H9 (cell line): ENCODE measurements at regions not wholly inside any gene's neighbourhood (a gene's known extent, or its start where the extent isn't known, plus 50 kb on each side); places are given as distances from the start of the nearest gene placed in this dataset.

Experiments
- DNase-seq: peaks from one replicate; pipeline ENCODE4 v3.0.0-alpha.2; 2017
- H2AFZ ChIP-seq: one replicate; pipeline ENCODE4 v1.6.1; 2013; ENCODE audit warnings: mild to moderate bottlenecking, low read length, control low read depth, moderate library complexity
- H2AK5ac ChIP-seq: 2 replicates; pipeline ENCODE4 v1.6.1; 2013; ENCODE audit warnings: low read length, control low read depth, mixed read lengths; ENCODE audit not compliant: insufficient read length
- H2BK120ac ChIP-seq: one replicate; pipeline ENCODE4 v1.6.1; 2013; ENCODE audit warnings: low read depth, mild to moderate bottlenecking, low read length, control low read depth, inconsistent platforms; ENCODE audit not compliant: poor library complexity, severe bottlenecking
- H2BK12ac ChIP-seq: 2 replicates; pipeline ENCODE4 v1.6.1; 2013; ENCODE audit warnings: low read length, control low read depth, mixed read lengths, low read depth; ENCODE audit not compliant: insufficient read length
- H2BK15ac ChIP-seq: 2 replicates; pipeline ENCODE4 v1.6.1; 2013; ENCODE audit warnings: low read depth, low read length, control low read depth
- H2BK20ac ChIP-seq: one replicate; pipeline ENCODE4 v1.6.1; 2013; ENCODE audit warnings: low read depth, mild to moderate bottlenecking, low read length, control low read depth, inconsistent platforms; ENCODE audit not compliant: poor library complexity, severe bottlenecking
- H2BK5ac ChIP-seq: 2 replicates; pipeline ENCODE4 v1.6.1; 2013; ENCODE audit warnings: low read length, control low read depth, mixed read lengths; ENCODE audit not compliant: insufficient read length
- H3K14ac ChIP-seq: 2 replicates; pipeline ENCODE4 v1.6.1; 2013; ENCODE audit warnings: low read length, control low read depth; ENCODE audit not compliant: insufficient read depth
- H3K18ac ChIP-seq: 2 replicates; pipeline ENCODE4 v1.6.1; 2013; ENCODE audit warnings: low read depth, mild to moderate bottlenecking, mixed read lengths, low read length, control low read depth; ENCODE audit not compliant: insufficient read length
- H3K23ac ChIP-seq: 2 replicates; pipeline ENCODE4 v1.6.1; 2013; ENCODE audit warnings: low read length, control low read depth, mixed read lengths, low read depth; ENCODE audit not compliant: insufficient read length
- H3K23me2 ChIP-seq: 2 replicates; pipeline ENCODE4 v1.6.1; 2013; ENCODE audit warnings: low read depth, mild to moderate bottlenecking, mixed read lengths, low read length, control low read depth; ENCODE audit not compliant: insufficient read length, poor library complexity, severe bottlenecking
- H3K27ac ChIP-seq: 2 replicates; pipeline ENCODE4 v1.5.1; 2013; ENCODE audit warnings: low read length, control low read depth, mixed read lengths, low read depth; ENCODE audit not compliant: insufficient read length
- H3K27me3 ChIP-seq: 2 replicates; pipeline ENCODE4 v1.6.1; 2013; ENCODE audit warnings: low read length, control low read depth, inconsistent platforms; ENCODE audit not compliant: insufficient read depth
- H3K4ac ChIP-seq: 2 replicates; pipeline ENCODE4 v1.6.1; 2013; ENCODE audit warnings: low read depth, mild to moderate bottlenecking, control low read depth, inconsistent platforms, low read length, moderate library complexity
- H3K4me1 ChIP-seq: 2 replicates; pipeline ENCODE4 v1.6.1; 2013; ENCODE audit warnings: low read length, control low read depth, inconsistent platforms; ENCODE audit not compliant: insufficient read depth
- H3K4me2 ChIP-seq: 2 replicates; pipeline ENCODE4 v1.6.1; 2013; ENCODE audit warnings: low read length, control low read depth, mixed read lengths; ENCODE audit not compliant: insufficient read length, insufficient read depth
- H3K56ac ChIP-seq: 2 replicates; pipeline ENCODE4 v1.6.1; 2013; ENCODE audit warnings: low read depth, mild to moderate bottlenecking, mixed read lengths, low read length, control low read depth; ENCODE audit not compliant: insufficient read length
- H3K79me1 ChIP-seq: 2 replicates; pipeline ENCODE4 v1.6.1; 2013; ENCODE audit warnings: low read depth, mild to moderate bottlenecking, moderate library complexity, low read length, control low read depth, inconsistent platforms; ENCODE audit not compliant: insufficient read depth, poor library complexity, severe bottlenecking
- H3K79me2 ChIP-seq: 2 replicates; pipeline ENCODE4 v1.6.1; 2013; ENCODE audit warnings: low read length, control low read depth, inconsistent platforms; ENCODE audit not compliant: insufficient read depth
- H3K9ac ChIP-seq: 2 replicates; pipeline ENCODE4 v1.6.1; 2013; ENCODE audit warnings: low read length, control low read depth, mixed read lengths; ENCODE audit not compliant: insufficient read length; ENCODE audit errors: extremely low read depth
- H3K9me3 ChIP-seq: one replicate; pipeline ENCODE4 v1.6.1; 2013; ENCODE audit warnings: low read depth, low read length, inconsistent platforms; ENCODE audit not compliant: control insufficient read depth
- H3T11ph ChIP-seq: one replicate; pipeline ENCODE4 v1.6.1; 2013; ENCODE audit warnings: mild to moderate bottlenecking, low read length, control low read depth, inconsistent platforms
- H4K20me1 ChIP-seq: one replicate; pipeline ENCODE4 v1.6.1; 2013; ENCODE audit not compliant: control insufficient read depth, insufficient read length, insufficient read depth
- H4K5ac ChIP-seq: 2 replicates; pipeline ENCODE4 v1.6.1; 2013; ENCODE audit warnings: low read depth, mild to moderate bottlenecking, mixed read lengths, low read length, control low read depth; ENCODE audit not compliant: insufficient read length
- H4K8ac ChIP-seq: replicated peaks from 2 replicates; pipeline ENCODE4 v1.6.1; 2013; ENCODE audit warnings: low read length, control low read depth, mixed read lengths, low read depth; ENCODE audit not compliant: insufficient read length
- H4K91ac ChIP-seq: 2 replicates; pipeline ENCODE4 v1.6.1; 2013; ENCODE audit warnings: low read depth, mild to moderate bottlenecking, moderate library complexity, mixed read lengths, low read length, control low read depth; ENCODE audit not compliant: insufficient read length
- H3K27ac Mint-ChIP-seq, 3 experiments: 2 replicates in 2 of 3; 3 replicates in 1 of 3; pipeline ENCODE4 v1.8.0; 2020 to 2021; ENCODE audit warnings: mixed read lengths in 3 of 3, mild to moderate bottlenecking in 1 of 3, moderate library complexity in 1 of 3
- H3K27me3 Mint-ChIP-seq: 2 replicates; pipeline ENCODE4 v1.8.0; 2021; ENCODE audit warnings: low read depth, mild to moderate bottlenecking, moderate library complexity, mixed read lengths
- H3K36me3 Mint-ChIP-seq, 3 experiments: 2 replicates in 2 of 3; 3 replicates in 1 of 3; pipeline ENCODE4 v1.8.0; 2020 to 2021; ENCODE audit warnings: low read depth in 3 of 3, mixed read lengths in 3 of 3; ENCODE audit not compliant: insufficient read depth in 1 of 3
- H3K4me1 Mint-ChIP-seq, 2 experiments: 2 replicates each; pipeline ENCODE4 v1.8.0; 2020; ENCODE audit warnings: mixed read lengths in 2 of 2
- H3K4me3 Mint-ChIP-seq, 2 experiments: 2 replicates in 1 of 2; 3 replicates in 1 of 2; pipeline ENCODE4 v1.8.0; 2020 to 2021; ENCODE audit warnings: mild to moderate bottlenecking in 2 of 2, mixed read lengths in 2 of 2, moderate library complexity in 1 of 2
- H3K9me3 Mint-ChIP-seq, 2 experiments: 2 replicates in 1 of 2; 3 replicates in 1 of 2; pipeline ENCODE4 v1.8.0; 2020; ENCODE audit warnings: mild to moderate bottlenecking in 2 of 2, mixed read lengths in 2 of 2, moderate library complexity in 1 of 2
- WGBS: extraction: QIAGEN DNeasy Blood & Tissue Kit; methylation state at CpG from one replicate; pipeline ENCODE4 v1.1.7; 2013; ENCODE audit warnings: missing lambda C conversion rate, low lambda C conversion rate, mixed read lengths; ENCODE audit not compliant: insufficient read length; ENCODE audit errors: extremely low coverage; 5-methylcytosine and 5-hydroxymethylcytosine counted together
- TF ChIP-seq, protein P1 (sequence below): fragments of 200-600 bp; sonication (generic); conservative IDR thresholded peaks from 3 replicates; pipeline ENCODE4 v1.8.0; 2021; ENCODE audit warnings: antibody characterized with exemption, mild to moderate bottlenecking

DNA sequence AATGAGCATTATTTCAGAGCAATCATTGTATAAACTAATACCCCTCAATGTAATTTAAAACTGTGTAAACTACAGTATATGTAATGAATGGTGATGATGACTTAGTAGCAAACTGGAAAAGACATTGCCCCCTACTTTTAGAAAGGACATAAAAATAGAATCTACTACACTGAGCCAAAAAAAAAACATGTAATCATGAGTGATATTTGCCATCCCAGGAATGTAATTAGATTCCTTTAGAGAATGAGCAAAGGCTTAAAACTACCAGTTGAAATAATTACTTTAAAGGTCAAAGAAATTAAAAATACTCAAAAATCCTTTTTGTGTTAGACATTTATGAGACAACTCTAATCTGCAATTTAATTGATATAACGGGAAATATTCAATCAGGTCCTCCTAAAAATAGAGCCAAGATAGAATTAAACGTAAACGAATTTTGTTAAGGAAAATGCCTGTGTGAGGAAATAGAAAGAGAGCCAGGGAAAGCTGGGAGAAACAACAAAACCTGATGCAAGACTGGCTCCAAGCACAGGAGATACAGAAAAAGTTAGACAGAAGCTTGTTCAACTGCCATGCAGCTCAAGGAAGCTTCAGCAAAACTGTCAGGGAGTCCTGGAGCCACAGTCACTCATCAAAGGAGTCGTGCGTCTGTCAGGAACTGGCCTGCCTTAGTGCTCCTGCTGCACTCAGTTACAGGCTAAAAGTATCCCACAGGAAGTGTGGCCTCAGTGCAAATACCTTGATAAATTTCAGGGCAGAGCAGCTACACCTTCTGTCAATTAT is 655.7 kb upstream of the INTU start:
- Histone ChIP-seq H3K9me3 (no peaks in the 10 kb centered on the region), H3K9ac (no peak overlapping the region), H2BK12ac (no peak overlapping the region), H3K4me2 (no peak overlapping the region), H2AFZ (no peak overlapping the region), H3T11ph (no peak overlapping the region), H3K18ac (no peak overlapping the region), H3K56ac (no peak overlapping the region), H2BK15ac (no peak overlapping the region), H3K4me1 (no peaks in the 10 kb centered on the region; the same call in 1 of the 2 replicates), H3K4ac (no peak overlapping the region), H4K91ac (no peak overlapping the region), H4K5ac (no peak overlapping the region), H3K14ac (no peak overlapping the region), H4K20me1 (no peaks in the 10 kb centered on the region), H3K79me1 (no peaks in the 10 kb centered on the region), H2AK5ac (no peak overlapping the region), H3K23ac (no peak overlapping the region), H3K23me2 (no peaks in the 10 kb centered on the region), H2BK5ac (no peak overlapping the region), H2BK20ac (no peak overlapping the region), H3K79me2 (no peaks in the 10 kb centered on the region), H4K8ac (no peak overlapping the region), H3K27me3 (no peaks in the 10 kb centered on the region), H3K27ac (no peak overlapping the region), H2BK120ac (no peak overlapping the region)
- Mint-ChIP-seq H3K9me3 (no peaks in the 10 kb centered on the region), H3K4me3 (no peak overlapping the region), H3K27me3 (no peaks in the 10 kb centered on the region), H3K36me3 (no peaks in the 10 kb centered on the region), H3K4me1 (peaks cover 0 to 6% of the 10 kb centered on the region in 2 experiments; a peak in 2 of 4 replicates), H3K27ac (peak overlapping the region in 2 of 3 experiments; percentile 53 to 88; a peak in 3 of 7 replicates)
- TF ChIP-seq, protein P1, sequence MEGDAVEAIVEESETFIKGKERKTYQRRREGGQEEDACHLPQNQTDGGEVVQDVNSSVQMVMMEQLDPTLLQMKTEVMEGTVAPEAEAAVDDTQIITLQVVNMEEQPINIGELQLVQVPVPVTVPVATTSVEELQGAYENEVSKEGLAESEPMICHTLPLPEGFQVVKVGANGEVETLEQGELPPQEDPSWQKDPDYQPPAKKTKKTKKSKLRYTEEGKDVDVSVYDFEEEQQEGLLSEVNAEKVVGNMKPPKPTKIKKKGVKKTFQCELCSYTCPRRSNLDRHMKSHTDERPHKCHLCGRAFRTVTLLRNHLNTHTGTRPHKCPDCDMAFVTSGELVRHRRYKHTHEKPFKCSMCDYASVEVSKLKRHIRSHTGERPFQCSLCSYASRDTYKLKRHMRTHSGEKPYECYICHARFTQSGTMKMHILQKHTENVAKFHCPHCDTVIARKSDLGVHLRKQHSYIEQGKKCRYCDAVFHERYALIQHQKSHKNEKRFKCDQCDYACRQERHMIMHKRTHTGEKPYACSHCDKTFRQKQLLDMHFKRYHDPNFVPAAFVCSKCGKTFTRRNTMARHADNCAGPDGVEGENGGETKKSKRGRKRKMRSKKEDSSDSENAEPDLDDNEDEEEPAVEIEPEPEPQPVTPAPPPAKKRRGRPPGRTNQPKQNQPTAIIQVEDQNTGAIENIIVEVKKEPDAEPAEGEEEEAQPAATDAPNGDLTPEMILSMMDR = no peak
- no CpG with 5 or more reads among the region's 5 CpGs for whole genome bisulfite sequencing
- DNase-seq = peak; percentile 26
